ENCODE measurements at regions not wholly inside any gene's neighbourhood (a gene's known extent, or its start where the extent isn't known, plus 50 kb on each side); places are given as distances from the start of the nearest gene placed in this dataset.
"Not testable (repeated sequence)": the region's sequence is repeated elsewhere in the genome, so short reads cannot be mapped to it uniquely, and the experiment has no call there.

- no peak for DNase-seq
- H3K9me3 ChIP-seq (replicated peaks; ENCODE audit: control insufficient read depth, low read depth, low read length) = no peaks in the 10 kb centered on the region
- H3K27me3 ChIP-seq (ENCODE audit: control insufficient read depth, insufficient read depth, low read length) = no peaks in the 10 kb centered on the region
- no peak overlapping the region for H3K4me3 ChIP-seq (ENCODE audit: low read length)
- peak overlapping the region; percentile 77 for H3K27ac ChIP-seq (ENCODE audit: low read length)
- WGBS (ENCODE audit: insufficient coverage) = no CpG with 5 or more reads among the region's 3 CpGs
- H3K36me3 ChIP-seq (ENCODE audit: control insufficient read depth, insufficient read depth, low read length) = no peaks in the 10 kb centered on the region
- peaks cover 4% of the 10 kb centered on the region for H3K4me1 ChIP-seq (ENCODE audit: control insufficient read depth, insufficient read depth, low read length)
Measured at GRCh38 chr3:151539599-151539998, 78.7 kb upstream of the IGSF10 start.

DNA sequence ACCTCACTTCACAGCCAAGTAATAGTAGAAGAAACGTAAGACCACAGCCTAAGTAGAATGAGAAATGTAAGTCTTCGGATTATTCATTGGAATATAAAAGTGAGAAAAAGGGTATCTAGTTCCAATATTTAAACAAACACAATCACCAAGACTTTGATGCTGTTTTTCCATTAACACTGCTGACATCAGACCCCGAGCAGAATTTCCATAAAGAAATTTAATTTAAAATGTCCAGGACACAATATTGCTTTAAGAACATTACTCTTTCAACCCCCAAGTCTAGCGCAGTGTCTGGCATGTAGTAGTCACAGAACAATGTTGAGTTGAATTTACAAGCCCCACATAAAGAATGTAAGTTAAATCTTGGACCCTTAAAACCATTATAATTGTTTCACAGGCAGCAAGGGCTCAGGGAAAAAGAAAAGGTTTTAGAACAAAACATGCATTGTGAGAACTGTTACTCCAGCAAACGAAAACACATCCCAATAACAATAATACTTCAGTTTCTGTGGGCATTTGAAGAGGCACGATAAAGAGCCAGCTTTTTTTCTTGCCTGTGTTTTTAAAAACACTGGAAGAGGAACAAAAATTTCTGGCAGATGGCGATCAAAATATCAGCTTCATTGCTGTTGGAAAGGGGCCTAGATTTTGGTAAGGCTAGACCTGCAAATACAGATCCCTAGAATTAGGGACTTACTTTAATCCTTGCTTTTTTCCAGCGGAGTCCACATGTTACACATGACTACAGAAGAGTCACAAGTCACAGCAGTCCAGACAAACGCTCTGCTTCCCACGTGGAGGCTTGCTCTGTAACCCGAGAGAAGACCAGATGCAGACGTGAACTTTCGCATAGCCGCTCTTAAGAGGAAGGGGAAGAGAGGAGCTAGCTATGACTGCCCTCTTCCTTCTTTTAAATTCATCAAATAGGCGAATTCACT lies 77.9 kb upstream of the IGSF10 start:
- H3K27me3 ChIP-seq (ENCODE audit: control insufficient read depth, insufficient read depth, low read length) = no peaks in the 10 kb centered on the region
- peak; percentile 93 for DNase-seq
- peak overlapping the region; percentile 77 for H3K27ac ChIP-seq (ENCODE audit: low read length)
- 17% methylated on average over 1 of the region's 15 CpGs for WGBS (ENCODE audit: insufficient coverage)
- H3K4me3 ChIP-seq (ENCODE audit: low read length) = no peak overlapping the region
- H3K4me1 ChIP-seq (ENCODE audit: control insufficient read depth, insufficient read depth, low read length) = peaks cover 4% of the 10 kb centered on the region
- no peaks in the 10 kb centered on the region for H3K9me3 ChIP-seq (replicated peaks; ENCODE audit: control insufficient read depth, low read depth, low read length)
- H3K36me3 ChIP-seq (ENCODE audit: control insufficient read depth, insufficient read depth, low read length) = no peaks in the 10 kb centered on the region

GRCh38 chr3:151537726-151538125 lies 76.9 kb upstream of the IGSF10 start:
- no CpG with 5 or more reads among the region's 3 CpGs for WGBS (ENCODE audit: insufficient coverage)
- Histone ChIP-seq H3K4me3 (ENCODE audit: low read length) (no peak overlapping the region), H3K27ac (ENCODE audit: low read length) (peak overlapping the region; percentile 75)

DNA sequence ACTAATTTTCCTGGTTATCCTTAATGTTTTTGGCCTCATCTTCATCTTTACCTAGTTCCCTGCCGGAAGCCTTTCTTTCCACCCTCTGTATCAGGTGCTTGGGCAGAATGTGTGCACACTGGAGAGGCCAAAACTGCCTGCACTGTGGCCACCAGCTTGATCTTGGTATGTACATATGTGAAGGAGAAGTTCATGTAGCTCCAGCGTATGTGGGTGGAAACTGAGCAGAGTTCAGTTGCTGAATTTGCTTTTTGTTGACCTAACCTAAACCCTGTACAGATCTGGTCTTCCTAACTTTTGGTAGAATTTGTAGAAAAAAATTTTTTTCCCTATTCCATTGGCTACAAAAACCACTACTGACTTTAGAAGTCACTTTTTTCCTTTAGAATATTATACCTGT lies 65.9 kb upstream of the IGSF10 start:
- H3K9me3 ChIP-seq (replicated peaks; ENCODE audit: control insufficient read depth, low read depth, low read length) = no peaks in the 10 kb centered on the region
- H3K27me3 ChIP-seq (ENCODE audit: control insufficient read depth, insufficient read depth, low read length) = no peaks in the 10 kb centered on the region
- H3K4me3 ChIP-seq (ENCODE audit: low read length) = no peak overlapping the region
- H3K36me3 ChIP-seq (ENCODE audit: control insufficient read depth, insufficient read depth, low read length) = no peaks in the 10 kb centered on the region
- no peaks in the 10 kb centered on the region for H3K4me1 ChIP-seq (ENCODE audit: control insufficient read depth, insufficient read depth, low read length)
- no peak for DNase-seq
- no peak overlapping the region for H3K27ac ChIP-seq (ENCODE audit: low read length)
- WGBS (ENCODE audit: insufficient coverage) = no CpG with 5 or more reads among the region's 2 CpGs

More at GRCh38 chr3:151537726-151538125, 76.9 kb upstream of the IGSF10 start:
- Histone ChIP-seq H3K9me3 (replicated peaks; ENCODE audit: control insufficient read depth, low read depth, low read length) (no peaks in the 10 kb centered on the region), H3K4me1 (ENCODE audit: control insufficient read depth, insufficient read depth, low read length) (peaks cover 4% of the 10 kb centered on the region), H3K27me3 (ENCODE audit: control insufficient read depth, insufficient read depth, low read length) (no peaks in the 10 kb centered on the region), H3K36me3 (ENCODE audit: control insufficient read depth, insufficient read depth, low read length) (no peaks in the 10 kb centered on the region)
- peak; percentile 88 for DNase-seq

DNA sequence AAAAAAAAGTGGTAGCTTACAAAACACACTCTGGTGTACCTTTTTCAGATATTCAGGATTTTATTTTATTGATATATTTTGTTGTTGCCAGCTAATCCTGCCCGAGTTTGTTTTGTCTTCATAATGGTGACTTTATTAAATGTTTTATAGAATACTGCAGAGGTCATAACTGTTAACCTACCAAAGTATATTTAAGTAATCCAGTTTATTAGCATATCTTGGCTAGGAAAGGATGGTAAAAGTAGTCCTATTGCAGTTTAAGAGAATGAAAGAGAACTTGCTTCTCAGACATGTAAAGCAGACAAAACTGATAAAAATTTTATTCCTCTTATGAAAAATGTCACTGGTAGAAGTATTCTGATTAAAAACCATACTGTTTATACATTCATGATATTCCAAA lies 59.2 kb upstream of the IGSF10 start:
- WGBS (ENCODE audit: insufficient coverage) = no CpG with 5 or more reads among the region's 1 CpG
- H3K9me3 ChIP-seq (replicated peaks; ENCODE audit: control insufficient read depth, low read depth, low read length) = no peaks in the 10 kb centered on the region
- no peak overlapping the region for H3K27ac ChIP-seq (ENCODE audit: low read length)
- no peaks in the 10 kb centered on the region for H3K4me1 ChIP-seq (ENCODE audit: control insufficient read depth, insufficient read depth, low read length)
- H3K4me3 ChIP-seq (ENCODE audit: low read length) = no peak overlapping the region
- DNase-seq = no peak
- no peaks in the 10 kb centered on the region for H3K27me3 ChIP-seq (ENCODE audit: control insufficient read depth, insufficient read depth, low read length)
- H3K36me3 ChIP-seq (ENCODE audit: control insufficient read depth, insufficient read depth, low read length) = no peaks in the 10 kb centered on the region

GRCh38 chr3:151511433-151511832 lies 50.6 kb upstream of the IGSF10 start:
- not testable (repeated sequence) for H3K9me3 ChIP-seq (replicated peaks; ENCODE audit: control insufficient read depth, low read depth, low read length); H3K36me3 ChIP-seq (ENCODE audit: control insufficient read depth, insufficient read depth, low read length); H3K27ac ChIP-seq (ENCODE audit: low read length); H3K4me3 ChIP-seq (ENCODE audit: low read length); H3K27me3 ChIP-seq (ENCODE audit: control insufficient read depth, insufficient read depth, low read length); DNase-seq; H3K4me1 ChIP-seq (ENCODE audit: control insufficient read depth, insufficient read depth, low read length)
- no CpG with 5 or more reads among the region's 2 CpGs for WGBS (ENCODE audit: insufficient coverage)
